Esophagus squamous epithelium (tissue), 5 donors: ENCODE measurements at regions not wholly inside any gene's neighbourhood (a gene's known extent, or its start where the extent isn't known, plus 50 kb on each side); places are given as distances from the start of the nearest gene placed in this dataset.

ENCODE experiments used
- DNase-seq: peaks from one replicate; lab custom pipeline; 2025; lab: John Stamatoyannopoulos, UW
- H3K27ac ChIP-seq, 4 donors: fragments of 200-600 bp; sonication (generic); one replicate each; pipeline ENCODE4 v1.5.1; 2016 to 2019; ENCODE audit warnings: mild to moderate bottlenecking in 1 of 4
- H3K27me3 ChIP-seq, 4 donors: fragments of 200-600 bp; sonication (generic); 1 replicate in 3 of 4; 2 replicates in 1 of 4; pipeline versions ENCODE4 v1.5.1 to v1.6.0; 2017 to 2021; ENCODE audit warnings: antibody characterized with exemption in 1 of 4
- H3K36me3 ChIP-seq, 3 donors: fragments of 200-600 bp; sonication (generic); one replicate each; pipeline ENCODE4 v1.5.1; 2016 to 2019
- H3K4me1 ChIP-seq, 3 donors: fragments of 200-600 bp; sonication (generic); one replicate each; pipeline ENCODE4 v1.5.1; 2017 to 2019
- H3K4me3 ChIP-seq, 4 donors: fragments of 200-600 bp; sonication (generic); 1 replicate in 3 of 4; 2 replicates in 1 of 4; pipeline ENCODE4 v1.5.1; 2016 to 2019; ENCODE audit warnings: mild to moderate bottlenecking in 2 of 4, moderate library complexity in 1 of 4
- H3K9me3 ChIP-seq, 3 donors: fragments of 200-600 bp; sonication (generic); one replicate each; pipeline ENCODE4 v1.5.1; 2016 to 2019
- POLR2A ChIP-seq, 4 donors: fragments of 450-650 bp; IDR thresholded peaks; one replicate each; pipeline ENCODE4 v1.6.1; 2017; ENCODE audit warnings: antibody characterized with exemption in 4 of 4, mild to moderate bottlenecking in 4 of 4, moderate library complexity in 3 of 4
- WGBS, 2 donors: methylation state at CpG; one replicate each; pipeline ENCODE4 v1.1.5; 2018; 5-methylcytosine and 5-hydroxymethylcytosine counted together
- intact Hi-C: fragments of 100-400 bp; cut with DNase I; formaldehyde crosslinking; loops from one replicate; pipeline ENCODE4 v1.15.0; 2022
- TF ChIP-seq, protein P1 (sequence below), 6 experiments: fragments of 450-650 bp in 4 of 6; fragments of 200-600 bp in 2 of 6; sonication (generic) in 2 of 6; IDR thresholded peaks; one replicate each; pipeline ENCODE4 v1.5.1; 2016 to 2019; ENCODE audit warnings: antibody characterized with exemption in 6 of 6, mild to moderate bottlenecking in 4 of 6, moderate library complexity in 4 of 6
- donor health status: DM: yes; HTN: yes; CAD: no.

DNA sequence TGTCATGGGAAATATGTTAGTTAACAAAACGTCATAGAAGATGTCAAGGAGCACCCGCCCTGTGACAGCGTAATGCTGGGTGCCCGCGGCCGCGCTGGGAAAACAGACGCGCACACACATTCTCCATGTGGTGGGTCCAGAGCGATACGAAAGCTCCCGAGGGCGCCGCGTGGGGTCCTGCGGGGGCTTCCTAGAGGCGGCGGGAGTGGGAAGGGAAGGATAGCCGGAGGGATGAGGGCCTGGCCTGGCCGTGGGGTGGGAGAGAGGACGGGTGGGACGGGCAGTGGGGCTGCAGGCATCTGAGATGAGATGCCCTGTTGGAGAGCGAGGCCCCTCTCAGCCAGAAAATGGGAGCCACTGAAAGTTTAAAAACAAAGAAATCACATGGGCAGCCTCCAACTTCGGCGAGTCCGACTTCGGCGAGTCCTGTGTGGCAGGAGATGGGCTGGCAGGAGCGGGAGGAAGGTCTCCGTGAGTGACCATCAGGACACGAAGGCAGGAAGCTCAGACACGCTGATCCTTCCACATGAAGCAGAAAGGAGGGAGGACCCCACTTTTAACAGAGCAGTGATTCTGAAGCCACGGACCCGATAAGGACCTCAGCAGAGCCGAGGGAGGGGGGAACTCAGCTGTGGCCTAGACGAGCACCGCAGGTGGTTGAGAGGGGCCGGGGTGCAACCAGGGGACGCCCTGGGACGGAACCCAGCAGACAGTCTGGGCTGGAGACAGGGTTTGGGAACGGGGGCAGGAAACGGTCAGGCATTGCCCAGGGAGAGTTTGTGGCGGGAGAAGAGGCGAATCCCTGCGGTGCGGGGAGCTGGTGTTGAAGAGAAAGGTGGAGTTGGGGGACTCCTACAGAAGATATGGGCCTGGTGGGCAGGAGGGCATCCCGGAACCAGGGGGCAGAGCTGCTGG is 114.1 kb upstream of the FRMD1 start:
- intact Hi-C loops, result no loop called here
- Histone ChIP-seq H3K27me3 (peaks cover 0 to 51% (median 0%) of the 10 kb centered on the region in 4 donors), H3K27ac (no peak overlapping the region), H3K36me3 (no peaks in the 10 kb centered on the region), H3K9me3 (no peaks in the 10 kb centered on the region), H3K4me3 (no peak overlapping the region), H3K4me1 (peaks cover 5 to 20% (median 9%) of the 10 kb centered on the region in 3 donors)
- TF ChIP-seq POLR2A (IDR thresholded peaks at IDR 0.05), result no peak
- TF ChIP-seq, protein P1, sequence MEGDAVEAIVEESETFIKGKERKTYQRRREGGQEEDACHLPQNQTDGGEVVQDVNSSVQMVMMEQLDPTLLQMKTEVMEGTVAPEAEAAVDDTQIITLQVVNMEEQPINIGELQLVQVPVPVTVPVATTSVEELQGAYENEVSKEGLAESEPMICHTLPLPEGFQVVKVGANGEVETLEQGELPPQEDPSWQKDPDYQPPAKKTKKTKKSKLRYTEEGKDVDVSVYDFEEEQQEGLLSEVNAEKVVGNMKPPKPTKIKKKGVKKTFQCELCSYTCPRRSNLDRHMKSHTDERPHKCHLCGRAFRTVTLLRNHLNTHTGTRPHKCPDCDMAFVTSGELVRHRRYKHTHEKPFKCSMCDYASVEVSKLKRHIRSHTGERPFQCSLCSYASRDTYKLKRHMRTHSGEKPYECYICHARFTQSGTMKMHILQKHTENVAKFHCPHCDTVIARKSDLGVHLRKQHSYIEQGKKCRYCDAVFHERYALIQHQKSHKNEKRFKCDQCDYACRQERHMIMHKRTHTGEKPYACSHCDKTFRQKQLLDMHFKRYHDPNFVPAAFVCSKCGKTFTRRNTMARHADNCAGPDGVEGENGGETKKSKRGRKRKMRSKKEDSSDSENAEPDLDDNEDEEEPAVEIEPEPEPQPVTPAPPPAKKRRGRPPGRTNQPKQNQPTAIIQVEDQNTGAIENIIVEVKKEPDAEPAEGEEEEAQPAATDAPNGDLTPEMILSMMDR (IDR thresholded peaks at IDR 0.05), result no peak
- DNase-seq, result no peak
- WGBS, 2 donors, result 91 to 94% methylated on average over 45 to 47 of the region's 47 CpGs

DNA sequence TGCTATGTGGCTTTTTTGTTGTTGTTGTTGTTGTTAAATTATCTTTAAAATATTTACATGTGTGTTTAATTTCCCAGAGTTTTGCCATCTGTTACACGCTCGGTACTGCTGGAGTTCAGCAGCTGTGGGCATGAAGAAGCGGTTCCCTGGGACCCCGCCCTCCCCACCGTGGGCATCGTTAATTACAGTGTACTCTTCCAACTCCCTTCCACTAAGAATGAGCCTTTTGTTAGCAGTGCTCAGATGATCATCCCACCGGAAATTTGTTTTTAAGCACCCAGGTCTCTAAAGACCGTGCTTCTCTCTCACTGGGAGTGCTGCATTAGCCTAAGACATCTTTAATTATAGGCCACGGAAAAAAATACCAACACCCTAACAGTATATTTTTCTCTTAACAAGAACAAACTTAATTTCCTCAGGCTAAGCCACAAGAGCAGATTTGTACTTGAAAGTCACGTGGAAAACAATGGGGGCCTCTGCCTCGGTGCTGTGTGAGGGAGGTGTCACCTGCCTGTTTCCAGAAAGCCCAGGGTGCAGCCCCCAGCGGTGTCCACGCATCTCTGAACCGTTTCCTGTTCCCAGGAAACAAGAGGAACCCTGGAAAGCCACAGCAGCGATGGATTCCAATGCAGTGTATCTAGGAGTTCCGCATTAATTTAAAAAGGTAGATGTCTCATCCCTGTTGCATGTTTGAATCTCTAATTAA is 113.3 kb upstream of the FRMD1 start:
- Histone ChIP-seq H3K27me3 (peaks cover 0 to 48% (median 0%) of the 10 kb centered on the region in 4 donors), H3K4me3 (no peak overlapping the region), H3K4me1 (peaks cover 5 to 20% (median 9%) of the 10 kb centered on the region in 3 donors), H3K36me3 (no peaks in the 10 kb centered on the region), H3K27ac (no peak overlapping the region), H3K9me3 (no peaks in the 10 kb centered on the region)
- TF ChIP-seq, protein P1 (IDR thresholded peaks at IDR 0.05), result no peak
- TF ChIP-seq POLR2A (IDR thresholded peaks at IDR 0.05), result no peak
- DNase-seq, result no peak
- WGBS, 2 donors, result 49 to 55% methylated on average over 16 of the region's 16 CpGs
- intact Hi-C loops, result no loop called here

DNA sequence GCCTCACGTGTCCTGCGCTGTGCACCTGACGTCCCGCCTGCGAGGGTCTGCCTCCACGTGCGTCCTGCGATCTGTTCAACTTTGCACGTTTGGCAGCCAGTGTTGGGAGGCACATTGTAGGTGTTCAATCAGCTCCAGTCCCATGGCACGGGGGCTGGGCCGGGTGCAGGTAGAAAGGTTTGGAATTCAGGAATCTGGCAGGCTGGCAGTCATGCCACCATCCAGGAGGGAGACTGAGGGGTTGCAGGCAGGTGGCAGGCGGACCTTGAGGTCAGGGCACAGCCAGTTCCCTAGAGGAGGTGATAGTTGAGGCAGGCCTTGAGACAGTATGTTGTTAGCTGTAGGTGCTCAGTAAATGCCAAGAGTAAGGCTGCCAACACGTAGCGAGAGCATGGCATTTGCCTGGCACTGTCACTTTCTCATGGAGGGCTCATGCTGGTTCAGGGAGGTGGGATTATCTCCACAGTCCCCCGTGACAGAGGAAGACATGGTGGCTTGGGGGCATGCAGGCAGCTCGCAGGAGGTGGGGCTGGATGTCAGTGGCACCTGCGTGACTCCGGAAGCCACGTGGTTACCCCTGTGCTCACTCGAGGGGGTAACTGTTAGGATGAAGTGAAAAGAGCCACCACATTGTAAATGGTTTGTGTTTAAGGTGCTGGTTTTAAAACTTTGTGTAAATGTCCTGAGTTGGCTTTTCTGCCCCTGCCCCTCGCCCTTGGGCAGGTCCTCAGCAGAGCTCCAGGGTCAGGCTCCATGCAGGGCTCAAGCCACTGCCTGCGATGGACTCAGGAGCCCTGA is 111.8 kb upstream of the FRMD1 start:
- intact Hi-C loops, result no loop called here
- no peaks in the 10 kb centered on the region for H3K9me3 ChIP-seq
- peaks cover 0 to 8% (median 2%) of the 10 kb centered on the region in 3 donors for H3K4me1 ChIP-seq
- 76 to 83% methylated on average over 11 to 13 of the region's 22 CpGs for WGBS, 2 donors
- no peak for DNase-seq
- H3K27me3 ChIP-seq, result peaks cover 0 to 47% (median 0%) of the 10 kb centered on the region in 4 donors
- no peak for TF ChIP-seq POLR2A (IDR thresholded peaks at IDR 0.05)
- TF ChIP-seq, protein P1 (IDR thresholded peaks at IDR 0.05), result no peak
- H3K36me3 ChIP-seq, result no peaks in the 10 kb centered on the region
- no peak overlapping the region for H3K27ac ChIP-seq
- no peak overlapping the region for H3K4me3 ChIP-seq

DNA sequence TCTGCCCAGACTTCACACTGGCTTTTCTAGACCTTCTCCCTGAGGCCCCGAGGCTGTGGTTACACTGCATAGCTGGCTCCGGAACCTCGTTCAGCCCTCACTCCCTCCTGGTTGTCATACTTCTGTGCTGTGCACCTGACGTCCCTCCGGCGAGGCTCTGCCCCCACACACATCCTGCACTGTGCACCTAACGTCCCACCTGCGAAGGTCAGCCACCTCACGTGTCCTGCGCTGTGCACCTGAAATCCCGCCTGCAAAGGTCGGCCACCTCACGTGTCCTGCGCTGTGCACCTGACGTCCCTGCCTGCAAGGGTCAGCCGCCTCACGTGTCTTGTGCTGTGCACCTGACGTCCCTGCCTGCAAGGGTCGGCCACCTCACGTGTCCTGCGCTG is 111.0 kb upstream of the FRMD1 start:
- TF ChIP-seq POLR2A (IDR thresholded peaks at IDR 0.05), result no peak
- TF ChIP-seq, protein P1 (IDR thresholded peaks at IDR 0.05), result no peak
- Histone ChIP-seq H3K4me1 (no peaks in the 10 kb centered on the region), H3K27ac (no peak overlapping the region), H3K4me3 (no peak overlapping the region), H3K9me3 (no peaks in the 10 kb centered on the region), H3K27me3 (peaks cover 0 to 46% (median 0%) of the 10 kb centered on the region in 4 donors), H3K36me3 (no peaks in the 10 kb centered on the region)
- WGBS, 2 donors, result 77 to 92% methylated on average over 8 to 14 of the region's 21 CpGs
- no peak for DNase-seq
- intact Hi-C loops, result no loop called here
